ENCODE measurements at regions not wholly inside any gene's neighbourhood (a gene's known extent, or its start where the extent isn't known, plus 50 kb on each side); places are given as distances from the start of the nearest gene placed in this dataset.

DNA sequence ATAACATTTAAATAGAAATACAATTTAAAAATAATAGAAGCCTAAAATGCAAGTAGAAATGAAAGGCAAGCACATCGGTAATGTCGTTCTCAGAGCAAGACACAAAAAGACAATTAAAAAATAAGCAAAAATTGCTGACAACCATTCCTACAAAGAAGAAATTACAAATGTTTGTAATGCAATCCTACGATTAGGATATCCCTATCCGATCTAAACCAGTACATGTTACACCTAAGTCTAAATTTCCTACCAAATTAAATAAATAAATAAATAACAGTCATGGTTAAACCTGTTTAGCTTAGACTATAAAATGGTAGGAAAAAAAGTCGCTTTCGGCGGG, 90.0 kb downstream of the ANXA2R start:
- 34 to 36% methylated on average over 7 of the region's 7 CpGs for WGBS, 2 donors

DNA sequence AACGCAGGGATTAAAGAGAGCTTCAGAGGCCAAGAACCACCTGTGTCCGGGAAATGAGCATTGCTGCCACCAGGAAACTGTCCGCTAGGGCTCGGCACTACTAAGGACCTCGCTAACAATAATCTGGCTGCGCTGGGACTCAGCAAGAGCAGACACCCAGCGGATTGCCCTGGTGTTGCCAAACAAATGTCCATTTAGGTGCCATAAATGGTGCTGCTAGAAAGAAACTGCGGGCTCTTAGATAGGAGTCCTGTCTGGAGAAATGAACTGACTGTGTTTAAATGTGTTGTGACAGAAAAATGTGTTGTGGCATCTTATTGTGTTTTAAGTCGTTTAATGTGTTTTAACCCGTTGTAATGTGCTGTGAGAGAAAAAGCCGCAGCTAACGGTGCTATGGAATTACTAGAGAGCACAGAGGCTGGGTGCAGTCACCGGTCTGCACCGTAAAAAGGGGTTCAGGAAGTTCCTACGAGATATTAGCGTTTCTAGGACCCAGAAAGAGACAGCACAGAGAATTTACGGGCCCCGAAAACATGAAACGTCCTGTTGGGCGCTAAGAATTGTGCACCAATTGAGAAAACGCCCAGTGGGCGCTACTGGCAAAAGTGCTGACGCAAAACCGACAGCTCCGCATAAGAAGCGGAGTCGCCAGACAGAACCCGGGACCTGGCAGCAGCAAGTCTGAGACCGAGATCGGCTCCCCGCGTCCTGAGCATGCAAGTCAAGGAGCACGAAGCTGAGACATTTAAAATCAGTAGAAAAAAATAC, 90.6 kb downstream of the ANXA2R start:
- Histone ChIP-seq H3K27ac (peak overlapping the region; percentile 92 to 99 (median 98)), H3K9me3 (peaks cover 0 to 15% (median 5%) of the 10 kb centered on the region in 4 donors), H3K4me1 (peaks cover 32 to 38% (median 36%) of the 10 kb centered on the region in 4 donors), H3K27me3 (peaks cover 0 to 35% (median 6%) of the 10 kb centered on the region in 4 donors), H3K4me3 (peak overlapping the region in 3 of 4 donors; percentile 49 to 55 (median 51)), H3K36me3 (no peaks in the 10 kb centered on the region)
- 16 to 19% methylated on average over 33 of the region's 33 CpGs for WGBS, 2 donors
- DNase-seq (peak in 1 of 2 donors; percentile 74), ATAC-seq (ENCODE audit: low FRiP score in 2 of 2) (peak; percentile 69 to 70)
- TF ChIP-seq POLR2AphosphoS5 (IDR thresholded peaks at IDR 0.05) (peak in 1 of 2 donors; percentile 14), POLR2A (IDR thresholded peaks at IDR 0.05) (peak in 2 of 4 donors; percentile 34 to 57), EP300 (IDR thresholded peaks at IDR 0.05) (no peak)
- TF ChIP-seq, protein P1, sequence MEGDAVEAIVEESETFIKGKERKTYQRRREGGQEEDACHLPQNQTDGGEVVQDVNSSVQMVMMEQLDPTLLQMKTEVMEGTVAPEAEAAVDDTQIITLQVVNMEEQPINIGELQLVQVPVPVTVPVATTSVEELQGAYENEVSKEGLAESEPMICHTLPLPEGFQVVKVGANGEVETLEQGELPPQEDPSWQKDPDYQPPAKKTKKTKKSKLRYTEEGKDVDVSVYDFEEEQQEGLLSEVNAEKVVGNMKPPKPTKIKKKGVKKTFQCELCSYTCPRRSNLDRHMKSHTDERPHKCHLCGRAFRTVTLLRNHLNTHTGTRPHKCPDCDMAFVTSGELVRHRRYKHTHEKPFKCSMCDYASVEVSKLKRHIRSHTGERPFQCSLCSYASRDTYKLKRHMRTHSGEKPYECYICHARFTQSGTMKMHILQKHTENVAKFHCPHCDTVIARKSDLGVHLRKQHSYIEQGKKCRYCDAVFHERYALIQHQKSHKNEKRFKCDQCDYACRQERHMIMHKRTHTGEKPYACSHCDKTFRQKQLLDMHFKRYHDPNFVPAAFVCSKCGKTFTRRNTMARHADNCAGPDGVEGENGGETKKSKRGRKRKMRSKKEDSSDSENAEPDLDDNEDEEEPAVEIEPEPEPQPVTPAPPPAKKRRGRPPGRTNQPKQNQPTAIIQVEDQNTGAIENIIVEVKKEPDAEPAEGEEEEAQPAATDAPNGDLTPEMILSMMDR (IDR thresholded peaks at IDR 0.05): peak in 5 of 6 experiments; percentile 26 to 51 (median 44)

More for the DNA sequence above, 90.0 kb downstream of the ANXA2R start:
- H3K36me3 ChIP-seq: no peaks in the 10 kb centered on the region
- ATAC-seq (ENCODE audit: low FRiP score in 2 of 2): no peak
- no peak for DNase-seq
- H3K4me3 ChIP-seq: peak overlapping the region in 3 of 4 donors; percentile 49 to 55 (median 51)
- peaks cover 32 to 38% (median 36%) of the 10 kb centered on the region in 4 donors for H3K4me1 ChIP-seq
- TF ChIP-seq EP300 (IDR thresholded peaks at IDR 0.05): no peak
- TF ChIP-seq, protein P1 (IDR thresholded peaks at IDR 0.05): no peak
- TF ChIP-seq POLR2AphosphoS5 (IDR thresholded peaks at IDR 0.05): no peak
- TF ChIP-seq POLR2A (IDR thresholded peaks at IDR 0.05): no peak
- H3K27ac ChIP-seq: peak overlapping the region; percentile 92 to 99 (median 98)
- peaks cover 0 to 18% (median 5%) of the 10 kb centered on the region in 4 donors for H3K9me3 ChIP-seq
- H3K27me3 ChIP-seq: peaks cover 0 to 35% (median 6%) of the 10 kb centered on the region in 4 donors

GRCh38 chr5:42948961-42949347, 91.2 kb downstream of the ANXA2R start:
- 12 to 29% methylated on average over 10 of the region's 10 CpGs for WGBS, 2 donors
- H3K27ac ChIP-seq: peak overlapping the region; percentile 92 to 99 (median 98)
- H3K4me3 ChIP-seq: peak overlapping the region in 3 of 4 donors; percentile 49 to 55 (median 51)
- peaks cover 0 to 10% (median 5%) of the 10 kb centered on the region in 4 donors for H3K9me3 ChIP-seq
- no peaks in the 10 kb centered on the region for H3K36me3 ChIP-seq
- H3K4me1 ChIP-seq: peaks cover 32 to 38% (median 36%) of the 10 kb centered on the region in 4 donors
- peaks cover 0 to 39% (median 6%) of the 10 kb centered on the region in 4 donors for H3K27me3 ChIP-seq
- DNase-seq (no peak), ATAC-seq (ENCODE audit: low FRiP score in 2 of 2) (no peak)
- no peak for TF ChIP-seq EP300 (IDR thresholded peaks at IDR 0.05)
- TF ChIP-seq, protein P1 (IDR thresholded peaks at IDR 0.05): no peak
- no peak for TF ChIP-seq POLR2A (IDR thresholded peaks at IDR 0.05)
- no peak for TF ChIP-seq POLR2AphosphoS5 (IDR thresholded peaks at IDR 0.05)

- H3K4me3 ChIP-seq: no peak overlapping the region
- ATAC-seq (ENCODE audit: low FRiP score in 2 of 2) (no peak), DNase-seq (no peak)
- no peaks in the 10 kb centered on the region for H3K36me3 ChIP-seq
- no peak overlapping the region for H3K27ac ChIP-seq
- peaks cover 0 to 22% (median 0%) of the 10 kb centered on the region in 4 donors for H3K27me3 ChIP-seq
- H3K4me1 ChIP-seq: peaks cover 3 to 14% (median 11%) of the 10 kb centered on the region in 4 donors
- no peak for TF ChIP-seq EP300 (IDR thresholded peaks at IDR 0.05)
- TF ChIP-seq, protein P1 (IDR thresholded peaks at IDR 0.05): no peak
- no peaks in the 10 kb centered on the region for H3K9me3 ChIP-seq
- 87 to 92% methylated on average over 5 of the region's 5 CpGs for WGBS, 2 donors
Observed at GRCh38 chr5:42944989-42945388, 95.1 kb downstream of the ANXA2R start.
